UCSD-AML1 (cell line): ENCODE measurements at regions not wholly inside any gene's neighbourhood (a gene's known extent, or its start where the extent isn't known, plus 50 kb on each side); places are given as distances from the start of the nearest gene placed in this dataset.

ENCODE experiments used
- DNase-seq: peaks from one replicate; lab custom pipeline; 2025; ENCODE audit not compliant: unreplicated experiment; lab: John Stamatoyannopoulos, UW

GRCh38 chr5:122718611-122719010 lies 56.3 kb upstream of the SNX2 start:
- no peak for DNase-seq

DNA sequence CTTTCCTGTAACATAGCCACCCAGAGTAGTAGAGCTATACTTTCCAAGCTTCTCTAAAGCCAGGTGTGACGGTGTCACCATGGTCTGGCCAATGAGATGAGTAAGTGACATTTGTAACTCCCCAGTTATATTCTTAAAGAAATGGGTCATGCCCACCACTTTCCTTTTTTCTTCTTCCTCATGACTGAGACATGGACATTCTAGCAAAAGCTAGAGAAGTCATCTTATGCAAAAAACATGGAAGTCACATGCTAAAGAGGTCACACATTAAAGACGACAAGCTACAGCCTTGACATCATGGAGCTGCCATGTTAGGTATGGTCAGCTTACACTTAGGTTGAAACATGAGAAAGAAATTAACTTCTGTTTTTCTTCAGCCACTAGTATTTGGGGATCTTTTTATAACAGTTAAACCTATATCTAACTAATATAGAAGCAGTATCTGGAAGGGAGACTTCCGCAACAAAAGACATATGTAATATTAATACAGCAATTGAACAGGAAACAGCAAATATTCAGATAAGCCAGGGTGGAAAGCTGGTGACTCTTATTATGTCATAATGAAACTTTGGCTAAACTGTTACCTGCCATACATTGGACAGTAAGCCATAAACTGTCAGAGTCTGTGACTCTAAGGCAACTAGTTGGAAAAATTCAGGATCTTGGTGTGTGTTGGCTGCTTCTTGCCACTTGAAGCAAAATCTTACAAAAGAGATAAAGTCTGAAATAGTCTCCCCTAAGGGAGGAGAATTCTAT lies 54.7 kb upstream of the SNX2 start:
- DNase-seq, result no peak

- no peak for DNase-seq
These were observed 53.8 kb upstream of the SNX2 start for GRCh38 chr5:122721127-122721526.

GRCh38 chr5:122722341-122722740 lies 52.5 kb upstream of the SNX2 start:
- no peak for DNase-seq

DNA sequence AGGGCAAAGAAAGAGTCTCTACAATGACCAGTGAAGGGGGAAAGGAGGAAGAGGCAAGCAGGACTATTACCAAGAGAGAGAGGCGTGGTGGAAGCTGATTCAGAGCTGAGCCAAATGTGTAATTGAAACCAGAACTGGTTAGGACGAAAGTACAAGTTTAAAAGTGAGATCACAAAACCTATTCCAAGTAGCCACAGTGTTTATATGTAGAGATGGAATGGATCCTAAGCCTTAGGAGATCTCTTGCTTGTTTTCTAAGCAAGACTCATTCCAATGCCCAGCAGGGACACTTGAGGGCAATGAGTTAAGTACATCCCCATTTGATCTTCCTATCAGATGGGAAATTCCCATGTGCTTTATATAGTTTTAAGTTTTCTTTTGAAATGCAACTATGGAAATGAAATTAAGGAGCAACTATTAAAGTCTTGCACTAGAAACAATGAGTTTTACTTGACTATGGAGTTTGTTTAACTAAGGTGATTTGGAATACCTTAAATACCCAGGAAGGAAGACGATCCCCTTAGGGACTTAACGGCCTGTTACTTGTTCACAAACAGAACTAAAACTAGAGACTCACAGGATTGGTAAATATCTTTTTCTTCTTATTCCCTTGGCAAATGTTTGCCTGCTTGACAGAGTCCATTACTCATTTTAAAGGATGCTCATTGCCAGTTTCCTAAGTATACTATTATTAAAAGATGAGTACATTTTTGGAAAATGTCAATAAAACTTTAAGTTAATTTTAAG lies 51.1 kb upstream of the SNX2 start:
- DNase-seq, result no peak
